Osteocyte (in vitro differentiated cells): ENCODE measurements at regions not wholly inside any gene's neighbourhood (a gene's known extent, or its start where the extent isn't known, plus 50 kb on each side); places are given as distances from the start of the nearest gene placed in this dataset.

ENCODE experiments used
- DNase-seq: peaks from one replicate; pipeline ENCODE4 v3.0.0; 2021; ENCODE audit warnings: mixed read lengths; ENCODE audit not compliant: unreplicated experiment; ENCODE audit errors: extremely low spot score
- H3K27ac Mint-ChIP-seq: one replicate; pipeline ENCODE4 v1.8.0; 2021; ENCODE audit warnings: mild to moderate bottlenecking, mixed read lengths; ENCODE audit not compliant: unreplicated experiment
- H3K27me3 Mint-ChIP-seq: one replicate; pipeline ENCODE4 v1.8.0; 2021; ENCODE audit warnings: mixed read lengths; ENCODE audit not compliant: unreplicated experiment
- H3K36me3 Mint-ChIP-seq: one replicate; pipeline ENCODE4 v1.8.0; 2021; ENCODE audit warnings: mixed read lengths; ENCODE audit not compliant: unreplicated experiment
- H3K4me1 Mint-ChIP-seq: one replicate; pipeline ENCODE4 v1.8.0; 2021; ENCODE audit warnings: mixed read lengths; ENCODE audit not compliant: unreplicated experiment
- H3K4me3 Mint-ChIP-seq: one replicate; pipeline ENCODE4 v1.8.0; 2021; ENCODE audit warnings: mild to moderate bottlenecking, moderate library complexity, mixed read lengths; ENCODE audit not compliant: unreplicated experiment
- H3K9me3 Mint-ChIP-seq: one replicate; pipeline ENCODE4 v1.8.0; 2021; ENCODE audit warnings: mixed read lengths; ENCODE audit not compliant: unreplicated experiment
- CTCF ChIP-seq: fragments of 200-600 bp; sonication (generic); IDR thresholded peaks from 2 replicates; pipeline ENCODE4 v1.5.0; 2021; ENCODE audit warnings: antibody characterized with exemption, mild to moderate bottlenecking, moderate library complexity

- no peaks in the 10 kb centered on the region for H3K36me3 Mint-ChIP-seq
- H3K4me3 Mint-ChIP-seq = no peak overlapping the region
- no peak for DNase-seq
- no peaks in the 10 kb centered on the region for H3K4me1 Mint-ChIP-seq
- no peak for TF ChIP-seq CTCF
- no peak overlapping the region for H3K27ac Mint-ChIP-seq
- H3K27me3 Mint-ChIP-seq = no peaks in the 10 kb centered on the region
- H3K9me3 Mint-ChIP-seq = peaks cover 19% of the 10 kb centered on the region
Measured at GRCh38 chr12:61311413-61311812, 948.8 kb upstream of the USP15 start.

GRCh38 chr12:61348871-61349270, 911.3 kb upstream of the USP15 start:
- DNase-seq = no peak
- Mint-ChIP-seq H3K36me3 (no peaks in the 10 kb centered on the region), H3K4me1 (no peaks in the 10 kb centered on the region), H3K4me3 (no peak overlapping the region), H3K9me3 (peaks cover 3% of the 10 kb centered on the region), H3K27me3 (no peaks in the 10 kb centered on the region), H3K27ac (no peak overlapping the region)
- no peak for TF ChIP-seq CTCF

GRCh38 chr12:61355105-61355504, 905.1 kb upstream of the USP15 start:
- Mint-ChIP-seq H3K4me3 (no peak overlapping the region), H3K27me3 (no peaks in the 10 kb centered on the region), H3K9me3 (no peaks in the 10 kb centered on the region), H3K4me1 (no peaks in the 10 kb centered on the region), H3K27ac (no peak overlapping the region), H3K36me3 (no peaks in the 10 kb centered on the region)
- TF ChIP-seq CTCF = no peak
- DNase-seq = no peak

- Mint-ChIP-seq H3K27ac (no peak overlapping the region), H3K4me3 (no peak overlapping the region), H3K36me3 (no peaks in the 10 kb centered on the region), H3K4me1 (no peaks in the 10 kb centered on the region), H3K27me3 (no peaks in the 10 kb centered on the region), H3K9me3 (no peaks in the 10 kb centered on the region)
- no peak for TF ChIP-seq CTCF
- DNase-seq = no peak
Measured at GRCh38 chr12:61356485-61356884, 903.7 kb upstream of the USP15 start.

- H3K9me3 Mint-ChIP-seq = no peaks in the 10 kb centered on the region
- TF ChIP-seq CTCF = no peak
- H3K4me3 Mint-ChIP-seq = no peak overlapping the region
- H3K4me1 Mint-ChIP-seq = no peaks in the 10 kb centered on the region
- no peaks in the 10 kb centered on the region for H3K36me3 Mint-ChIP-seq
- no peak overlapping the region for H3K27ac Mint-ChIP-seq
- no peak for DNase-seq
- no peaks in the 10 kb centered on the region for H3K27me3 Mint-ChIP-seq
Measured at GRCh38 chr12:61357496-61357895, 902.7 kb upstream of the USP15 start.
